DMS 273 (cell line): ENCODE measurements at regions not wholly inside any gene's neighbourhood (a gene's known extent, or its start where the extent isn't known, plus 50 kb on each side); places are given as distances from the start of the nearest gene placed in this dataset.
"Not testable (repeated sequence)": the region's sequence is repeated elsewhere in the genome, so short reads cannot be mapped to it uniquely, and the experiment has no call there.

Source experiments
- DNase-seq: peaks from one replicate; lab custom pipeline; 2025; ENCODE audit not compliant: unreplicated experiment; lab: John Stamatoyannopoulos, UW

DNA sequence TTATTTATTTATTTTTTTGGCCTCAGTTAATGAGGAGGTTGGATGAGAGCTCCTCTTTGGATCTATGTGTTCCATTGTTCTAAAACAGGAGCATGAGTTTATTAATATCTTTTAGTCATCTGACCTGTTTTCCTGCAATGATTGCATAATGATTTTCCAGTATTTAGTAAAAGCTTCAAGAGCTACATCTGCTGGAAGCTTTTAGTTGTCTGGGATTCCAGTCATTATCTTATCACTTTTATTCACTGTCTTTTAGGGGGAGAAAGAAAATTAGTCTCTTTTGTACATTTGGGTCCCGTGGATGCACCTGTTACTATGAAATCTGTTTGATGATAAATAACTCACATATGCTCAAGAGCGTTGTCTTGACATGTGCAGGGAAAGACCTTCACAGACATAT, 1270.0 kb downstream of the ROBO1 start:
- DNase-seq, result peak; percentile 58

DNA sequence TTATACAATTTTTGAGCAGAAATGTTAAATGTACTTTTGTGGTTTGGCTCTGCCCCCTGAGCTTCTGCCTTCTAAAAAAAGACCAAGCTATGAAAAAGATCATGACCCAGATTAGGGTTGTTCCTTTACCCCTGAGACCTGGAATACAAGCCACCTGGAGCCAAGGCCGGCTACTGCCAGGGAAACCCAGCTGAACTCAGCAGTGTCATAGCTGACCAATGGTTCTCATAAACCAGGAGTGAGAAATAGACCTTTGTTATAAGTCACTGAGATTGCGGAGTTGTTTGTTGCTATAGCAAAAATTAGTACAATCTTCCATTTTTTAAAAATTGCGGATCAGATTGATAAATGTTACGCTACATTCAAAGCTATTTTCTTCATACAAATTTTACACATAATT, 1261.7 kb downstream of the ROBO1 start:
- no peak for DNase-seq

DNA sequence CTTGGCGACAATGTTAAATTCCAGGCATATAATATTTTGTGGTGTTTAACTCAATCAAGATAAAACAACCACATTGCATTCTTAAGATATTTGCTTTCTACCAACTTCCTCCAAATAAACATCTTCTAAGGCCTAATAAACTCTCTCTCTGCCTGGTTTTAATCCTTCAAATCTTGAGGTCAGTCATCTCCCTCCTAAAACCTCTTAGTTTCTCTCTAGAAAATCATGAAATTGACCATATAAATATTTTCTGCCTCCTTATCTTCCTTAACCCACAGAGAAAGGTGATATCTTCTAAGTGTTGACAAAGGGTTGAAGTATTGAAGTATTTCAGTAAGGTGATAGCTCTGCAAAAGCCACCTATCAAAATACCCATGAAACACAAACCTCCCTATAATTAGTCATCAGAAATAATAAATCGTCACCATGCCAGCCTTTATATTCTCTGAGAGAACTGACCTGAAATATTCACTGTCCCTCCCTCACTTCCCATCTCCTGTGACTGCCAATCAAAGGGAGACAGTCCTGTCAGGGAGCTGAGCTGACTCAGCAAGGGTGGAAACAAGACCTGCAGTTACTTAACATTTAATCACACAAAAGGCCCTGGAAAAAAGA, 1261.1 kb downstream of the ROBO1 start:
- no peak for DNase-seq

DNA sequence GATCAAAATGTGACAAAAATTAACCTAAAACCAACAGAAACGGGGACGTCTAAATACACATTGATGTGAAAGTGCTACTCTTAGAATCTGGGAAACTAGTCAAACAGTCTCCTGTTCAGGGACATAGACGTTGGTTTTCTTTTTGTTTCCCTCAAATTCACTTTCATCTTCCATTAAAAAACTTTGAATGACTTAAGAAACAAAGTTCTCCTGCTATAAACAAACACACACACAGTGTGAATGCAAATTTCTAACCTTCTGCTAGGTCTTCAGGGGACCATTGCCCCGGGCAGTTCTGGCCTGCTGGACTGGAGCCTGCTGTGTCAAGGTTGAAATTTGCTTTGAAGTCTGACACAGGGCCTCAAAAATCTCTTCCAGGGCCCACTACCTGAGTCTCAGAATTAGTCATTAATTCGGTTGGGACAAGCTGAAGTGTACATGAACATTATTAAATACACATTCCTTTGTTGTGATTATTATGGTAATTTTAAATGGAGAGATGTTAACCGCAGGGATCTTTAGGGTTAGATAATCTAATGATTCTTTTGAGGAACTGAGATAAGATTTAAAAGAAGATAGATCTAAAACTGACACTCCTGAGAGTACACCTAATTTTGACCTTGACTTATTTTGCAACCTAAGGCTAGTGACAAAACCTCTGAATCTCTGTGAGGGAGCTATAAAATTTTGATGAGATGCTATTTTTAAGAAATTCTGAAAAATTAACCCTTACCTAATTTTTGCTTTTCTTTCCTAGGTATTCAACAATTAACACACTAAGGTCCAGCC, 1260.4 kb downstream of the ROBO1 start:
- no peak for DNase-seq

DNA sequence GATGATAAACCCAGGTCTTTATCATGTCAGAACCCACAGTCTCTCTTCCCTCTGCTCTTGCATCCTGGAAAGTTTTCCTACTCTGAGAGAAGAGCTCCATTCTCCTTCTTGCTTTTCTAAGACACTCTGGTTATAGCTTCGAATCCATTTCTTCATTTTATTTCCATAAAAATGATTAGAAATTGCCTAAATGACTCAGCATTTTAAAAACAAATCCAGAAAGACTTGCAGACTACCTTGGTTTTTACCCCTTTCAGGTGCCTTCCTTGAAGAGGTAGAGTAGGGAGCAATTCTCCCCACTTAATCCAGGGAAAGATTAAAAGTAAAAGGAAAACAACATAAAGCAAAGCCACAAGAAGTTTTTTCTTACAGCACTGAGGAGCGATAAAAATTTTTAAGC, 1256.0 kb downstream of the ROBO1 start:
- no peak for DNase-seq

DNA sequence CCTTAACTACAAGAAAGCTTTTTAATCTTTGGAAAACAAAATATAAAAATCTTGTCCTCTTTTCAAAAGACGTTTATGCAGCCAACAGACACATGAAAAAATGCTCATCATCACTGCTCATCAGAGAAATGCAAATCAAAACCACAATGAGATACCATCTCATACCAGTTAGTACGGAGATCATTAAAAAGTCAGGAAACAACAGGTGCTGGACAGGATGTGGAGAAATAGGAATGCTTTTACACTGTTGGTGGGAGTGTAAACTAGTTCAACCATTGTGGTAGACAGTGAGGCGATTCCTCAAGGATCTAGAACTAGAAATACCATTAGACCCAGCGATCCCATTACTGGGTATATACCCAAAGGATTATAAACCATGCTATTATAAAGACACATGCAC, 1255.0 kb downstream of the ROBO1 start:
- not testable (repeated sequence) for DNase-seq

DNA sequence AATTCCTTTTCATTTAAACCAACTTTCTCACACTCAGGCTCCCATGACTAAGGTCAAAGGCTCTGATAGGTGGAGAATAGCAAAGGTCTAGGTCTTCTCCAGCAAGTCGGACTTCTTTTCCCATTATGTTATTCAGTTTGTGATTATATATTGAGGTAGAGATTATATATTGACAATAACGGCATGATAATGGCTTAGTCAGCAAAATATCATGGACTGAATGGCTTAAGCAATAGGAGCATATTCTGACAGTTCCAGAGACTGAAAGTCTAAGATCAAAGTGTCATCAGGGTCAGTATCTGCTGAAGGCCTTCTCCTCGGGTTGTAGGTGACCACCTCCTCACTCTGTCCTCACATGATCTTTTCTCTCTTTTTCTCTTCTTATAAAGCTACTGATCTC, 1251.4 kb downstream of the ROBO1 start:
- no peak for DNase-seq

DNA sequence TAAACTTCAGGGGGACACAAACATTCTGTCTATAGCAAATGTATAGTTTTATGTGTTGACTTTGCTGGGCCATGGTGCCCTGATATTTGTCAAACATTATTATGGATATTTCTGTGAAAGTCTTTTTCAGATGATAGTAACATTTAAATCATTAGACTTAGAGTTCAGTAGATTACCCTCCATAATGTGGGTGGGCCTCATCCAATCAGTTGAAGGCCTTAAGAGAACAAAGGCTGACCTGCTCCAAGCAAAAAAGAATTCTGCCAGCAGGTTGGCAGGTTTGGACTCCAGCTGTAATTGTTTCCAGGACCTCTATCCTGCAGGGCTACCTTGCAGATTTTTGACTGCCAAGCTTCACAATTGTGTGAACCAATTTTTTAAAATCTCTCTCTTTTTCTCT, 1250.9 kb downstream of the ROBO1 start:
- DNase-seq, result no peak

DNA sequence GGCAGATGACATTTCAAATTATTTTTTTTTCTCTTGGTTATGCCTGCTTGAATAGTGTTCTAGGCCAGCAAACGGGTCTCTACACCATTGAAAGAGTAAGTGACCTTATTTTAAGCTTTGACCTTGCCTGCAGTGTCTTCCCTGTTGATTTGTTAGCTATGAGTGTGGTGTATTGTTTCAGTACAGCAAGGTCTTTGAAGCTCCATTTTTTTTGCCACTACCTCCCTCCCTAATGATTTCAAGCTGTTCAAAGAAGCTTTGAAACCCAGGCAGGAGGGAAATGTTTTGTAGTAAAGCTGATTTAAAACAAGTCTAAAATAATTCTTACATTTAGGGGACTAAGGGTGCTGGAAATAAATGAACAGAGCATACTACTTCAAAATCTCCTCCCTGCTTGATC, 1249.8 kb downstream of the ROBO1 start:
- no peak for DNase-seq

DNA sequence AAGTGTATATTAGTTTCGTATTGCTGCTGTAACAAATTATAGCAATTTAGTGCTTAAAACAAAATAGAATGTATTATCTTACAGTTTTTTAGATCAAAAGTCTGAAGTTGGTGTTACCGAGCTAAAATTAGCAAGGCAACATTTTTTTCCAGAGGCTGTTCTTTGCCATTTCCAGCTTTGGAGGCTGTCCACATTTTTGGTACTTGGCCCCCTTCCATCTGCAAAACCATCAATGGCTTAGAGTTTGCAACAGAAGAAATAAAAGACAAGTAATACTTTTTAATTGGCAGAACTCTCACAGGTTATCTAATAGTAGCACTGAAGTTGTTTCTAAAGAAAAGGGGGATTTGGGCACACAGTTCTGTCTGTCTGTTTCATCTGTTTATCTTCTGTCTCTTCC, 1248.5 kb downstream of the ROBO1 start:
- DNase-seq, result no peak

DNA sequence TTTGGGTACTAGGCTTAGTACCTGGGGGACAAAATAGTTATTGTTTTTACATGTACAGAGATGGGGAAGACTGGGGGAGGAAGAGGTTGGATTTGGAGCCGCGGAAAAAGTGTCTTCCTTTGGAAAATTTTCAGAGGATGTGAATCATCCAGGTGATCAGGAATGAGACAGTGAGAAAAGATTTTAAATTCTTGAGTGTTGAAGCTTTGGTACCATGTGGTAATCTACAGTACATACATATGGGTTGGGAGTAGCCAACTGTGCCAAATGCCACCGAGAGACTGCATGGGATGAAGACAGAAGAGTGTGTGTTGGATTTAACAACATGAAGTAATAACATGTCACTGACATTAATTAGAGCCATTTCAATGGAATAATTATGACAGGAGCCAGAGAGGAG, 1238.2 kb downstream of the ROBO1 start:
- DNase-seq, result no peak

DNA sequence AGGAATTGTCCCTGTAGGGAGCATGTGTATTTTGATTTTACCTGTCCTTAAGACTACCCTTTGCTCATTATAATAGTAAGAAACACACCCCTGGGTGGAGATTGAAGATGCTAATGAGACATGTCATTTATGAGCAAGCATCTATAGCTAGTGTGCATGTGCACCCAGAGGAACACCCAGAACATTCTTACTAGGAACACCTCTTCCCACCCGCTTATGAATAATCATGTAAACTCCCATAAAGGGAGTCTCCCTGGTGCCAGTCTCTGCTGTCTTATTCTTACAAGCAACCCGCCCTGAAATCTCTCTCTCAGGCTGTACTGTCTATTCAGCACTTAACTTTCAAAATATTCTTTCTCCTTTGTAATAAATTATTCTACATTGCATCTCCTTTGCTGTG, 1227.3 kb downstream of the ROBO1 start:
- no peak for DNase-seq

DNA sequence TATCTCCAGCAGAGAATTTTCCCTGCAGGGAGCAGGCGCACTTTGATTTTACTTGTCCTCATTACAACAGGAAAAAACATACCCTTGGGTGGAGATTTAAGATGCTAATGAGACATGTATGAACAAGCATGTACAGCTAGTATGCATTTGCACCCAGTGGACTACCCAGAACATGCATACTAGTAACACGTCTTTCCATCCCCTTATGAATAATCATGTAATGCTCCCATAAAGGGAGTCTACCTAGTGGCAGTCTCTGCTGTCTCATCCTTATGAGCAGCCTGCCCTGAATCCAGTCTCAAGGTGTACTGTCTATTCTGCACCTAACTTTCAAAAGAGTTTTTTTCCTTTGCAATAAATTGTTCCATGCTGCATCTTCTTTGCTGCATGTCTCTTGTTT, 1222.0 kb downstream of the ROBO1 start:
- no peak for DNase-seq
